GM19023 (cell line): ENCODE measurements at regions not wholly inside any gene's neighbourhood (a gene's known extent, or its start where the extent isn't known, plus 50 kb on each side); places are given as distances from the start of the nearest gene placed in this dataset.
"Not testable (repeated sequence)": the region's sequence is repeated elsewhere in the genome, so short reads cannot be mapped to it uniquely, and the experiment has no call there.

ENCODE experiments used
- ATAC-seq: cut with Tn5 transposase; IDR thresholded peaks from one replicate; pipeline ENCODE4 v1.9.1; 2021; ENCODE audit warnings: mild to moderate bottlenecking, moderate library complexity; ENCODE audit not compliant: unreplicated experiment

GRCh38 chr2:210376694-210377093 is 61.7 kb upstream of the MYL1 start:
- no peak for ATAC-seq

DNA sequence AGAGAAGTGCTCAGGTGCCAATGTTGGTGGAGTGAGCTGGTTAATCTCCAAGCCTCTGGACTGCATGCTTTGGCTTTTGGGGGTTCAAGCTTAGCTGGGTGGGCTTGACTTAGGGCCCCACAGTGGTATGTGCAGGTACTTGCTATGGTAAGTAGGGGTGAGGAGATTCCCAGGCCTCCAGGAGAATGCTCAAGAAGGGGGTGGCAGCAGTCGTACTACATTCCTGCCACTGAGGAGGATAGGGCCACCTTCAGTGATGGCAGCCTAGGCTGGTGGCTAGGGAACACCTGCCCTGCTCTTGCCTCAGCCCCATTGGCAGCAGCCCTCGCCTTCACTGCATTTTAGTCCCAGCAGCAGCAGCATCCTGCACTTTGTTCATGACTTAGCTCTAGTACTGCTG is 55.6 kb upstream of the MYL1 start:
- ATAC-seq = no peak

- peak; percentile 77 for ATAC-seq
These were observed 51.7 kb upstream of the MYL1 start for GRCh38 chr2:210366675-210367080.

- ATAC-seq = not testable (repeated sequence)
These were observed 50.5 kb upstream of the MYL1 start for GRCh38 chr2:210365475-210365874.
